GM12878 (cell line): ENCODE measurements at regions not wholly inside any gene's neighbourhood (a gene's known extent, or its start where the extent isn't known, plus 50 kb on each side); places are given as distances from the start of the nearest gene placed in this dataset.

Experiments
- ATAC-seq: fragments of 200-7000 bp; cut with Tn5 transposase; 3 replicates; pipeline ENCODE4 v1.9.1; 2020; ENCODE audit warnings: mild to moderate bottlenecking, moderate library complexity
- BruUV-seq: library from RNA; stranded (reverse); fragments of 400-500 nt; replicated peaks from 2 replicates; lab custom pipeline; 2021; lab: Mats Ljungman, UMichigan
- CTCF ChIA-PET: fragments of 300-600 bp; sonication (Branson Sonifier 250); formaldehyde crosslinking; extraction: SDS; loops from one replicate; lab custom pipeline; 2021; ENCODE audit warnings: inconsistent platforms; lab: Yijun Ruan, JAX
- POLR2A ChIA-PET: fragments of 350-600 bp; formaldehyde crosslinking; extraction: SDS; loops from one replicate; lab custom pipeline; 2021; ENCODE audit warnings: inconsistent platforms; lab: Charles Lee
- RAD21 ChIA-PET: fragments of 300-600 bp; sonication (Branson Sonifier 250); formaldehyde crosslinking; loops from one replicate; lab custom pipeline; 2023; ENCODE audit warnings: antibody characterized with exemption; ENCODE audit not compliant: unreplicated experiment; lab: Charles Lee
- SMC1A ChIA-PET: fragments of 300-600 bp; sonication (Branson Sonifier 250); formaldehyde crosslinking; loops from one replicate; lab custom pipeline; 2023; ENCODE audit not compliant: unreplicated experiment, uncharacterized antibody; lab: Charles Lee
- DNase-seq: peaks from one replicate; pipeline ENCODE4 v3.0.0-alpha.2; 2011; ENCODE audit warnings: low read depth, low spot score
- FAIRE-seq: peaks from 3 replicates; lab custom pipeline; 2011; peaks lifted over from hg19 to GRCh38; lab: Jason Lieb, UNC
- H2AFZ ChIP-seq: 2 replicates; pipeline ENCODE4 v1.6.0; 2011; ENCODE audit warnings: low read depth, low read length, control low read depth; ENCODE audit not compliant: control insufficient read depth
- H3K27ac ChIP-seq: 2 replicates; pipeline ENCODE4 v1.5.1; 2011; ENCODE audit warnings: control low read depth; ENCODE audit not compliant: control insufficient read depth, insufficient read depth
- H3K27me3 ChIP-seq, 2 experiments: replicated peaks in 1 of 2; 2 replicates each; pipeline versions ENCODE4 v1.6.0 to v1.6.1; 2011; ENCODE audit warnings: low read length in 1 of 2; ENCODE audit not compliant: control insufficient read depth in 2 of 2, insufficient read depth in 2 of 2
- H3K36me3 ChIP-seq, 2 experiments: 2 replicates each; pipeline ENCODE4 v1.5.1; 2011; ENCODE audit warnings: low read length in 1 of 2; ENCODE audit not compliant: control insufficient read depth in 2 of 2, insufficient read depth in 2 of 2
- H3K4me1 ChIP-seq: 2 replicates; pipeline ENCODE4 v1.6.1; 2011; ENCODE audit warnings: mild to moderate bottlenecking, low read length, moderate library complexity, mixed read lengths; ENCODE audit not compliant: control insufficient read depth, insufficient read depth
- H3K4me2 ChIP-seq: 2 replicates; pipeline ENCODE4 v1.6.0; 2011; ENCODE audit warnings: control low read depth; ENCODE audit not compliant: control insufficient read depth, insufficient read depth
- H3K4me3 ChIP-seq: fragments of 200-600 bp; sonication (generic); 2 replicates; pipeline ENCODE4 v1.5.1; 2016
- H3K79me2 ChIP-seq: 2 replicates; pipeline ENCODE4 v1.6.0; 2011; ENCODE audit warnings: low read length; ENCODE audit not compliant: control insufficient read depth, insufficient read depth
- H3K9ac ChIP-seq: 2 replicates; pipeline ENCODE4 v1.8.0; 2011; ENCODE audit warnings: low read length, control low read depth, mixed read lengths; ENCODE audit not compliant: control insufficient read depth, insufficient read depth
- H3K9me3 ChIP-seq: replicated peaks from 3 replicates; pipeline ENCODE4 v1.5.1; 2011; ENCODE audit warnings: mild to moderate bottlenecking, low read length; ENCODE audit not compliant: control insufficient read depth, insufficient read depth
- H4K20me1 ChIP-seq: 2 replicates; pipeline ENCODE4 v1.6.0; 2011; ENCODE audit not compliant: control insufficient read depth, insufficient read depth
- BACH1 ChIP-seq: fragments of 450-650 bp; IDR thresholded peaks from 2 replicates; pipeline ENCODE4 v1.6.1; 2017; ENCODE audit warnings: mild to moderate bottlenecking, borderline replicate concordance
- BCL11A ChIP-seq: IDR thresholded peaks from 2 replicates; pipeline ENCODE4 v1.6.1; 2011; ENCODE audit warnings: low read depth, low read length
- CHD2 ChIP-seq: IDR thresholded peaks from 2 replicates; pipeline ENCODE4 v1.6.1; 2011; ENCODE audit warnings: low read depth, low read length, improper control_type of control experiment, borderline replicate concordance
- HCFC1 ChIP-seq: fragments of 150-350 bp; IDR thresholded peaks from 2 replicates; pipeline ENCODE4 v1.6.1; 2014; ENCODE audit warnings: low read length
- MYB ChIP-seq: fragments of 150-350 bp; IDR thresholded peaks from 2 replicates; pipeline ENCODE4 v1.6.1; 2014; ENCODE audit warnings: mild to moderate bottlenecking, low read depth, low read length, borderline replicate concordance
- PAX8 ChIP-seq: fragments of 450-650 bp; IDR thresholded peaks from 2 replicates; pipeline ENCODE4 v1.6.1; 2017; ENCODE audit warnings: mild to moderate bottlenecking, moderate library complexity
- TAF1 ChIP-seq: IDR thresholded peaks from 2 replicates; pipeline ENCODE4 v1.6.1; 2011; ENCODE audit warnings: mild to moderate bottlenecking, low read depth, low read length, borderline replicate concordance
- TCF7 ChIP-seq: IDR thresholded peaks from 2 replicates; pipeline ENCODE4 v1.6.1; 2014; ENCODE audit warnings: antibody characterized with exemption, borderline replicate concordance
- YY1 ChIP-seq: IDR thresholded peaks from 2 replicates; pipeline ENCODE4 v1.6.1; 2011; ENCODE audit warnings: low read depth, mild to moderate bottlenecking, low read length
- WGBS: methylation state at CpG from one replicate; pipeline ENCODE4 v1.1.6; 2016; ENCODE audit warnings: low lambda C conversion rate; ENCODE audit not compliant: insufficient replicate concordance, insufficient coverage; ENCODE audit errors: missing lambda C conversion rate; 5-methylcytosine and 5-hydroxymethylcytosine counted together
- in situ Hi-C: fragments of 300-500 bp; cut with MboI; formaldehyde crosslinking; loops from 9 replicates; pipeline ENCODE4 v1.14.3; 2018; ENCODE audit warnings: mixed read lengths
- intact Hi-C: fragments of 100-400 bp; cut with micrococcal nuclease; formaldehyde crosslinking; loops from one replicate; pipeline ENCODE4 v1.14.2; 2022; ENCODE audit not compliant: unreplicated experiment
- TF ChIP-seq, protein P1 (sequence below): fragments of 450-650 bp; IDR thresholded peaks from 2 replicates; pipeline ENCODE4 v1.6.1; 2017; ENCODE audit warnings: mild to moderate bottlenecking
- TF ChIP-seq, protein P2 (sequence below): fragments of 450-650 bp; IDR thresholded peaks from 2 replicates; pipeline ENCODE4 v1.6.1; 2016; ENCODE audit warnings: mild to moderate bottlenecking
- TF ChIP-seq, protein P3 (sequence below): fragments of 450-650 bp; IDR thresholded peaks from 2 replicates; pipeline ENCODE4 v1.6.1; 2016; ENCODE audit warnings: mild to moderate bottlenecking, moderate library complexity, borderline replicate concordance
- TF ChIP-seq, protein P4 (sequence below): IDR thresholded peaks from 2 replicates; pipeline ENCODE4 v1.6.1; 2012; ENCODE audit warnings: low read depth, low read length, improper control_type of control experiment

DNA sequence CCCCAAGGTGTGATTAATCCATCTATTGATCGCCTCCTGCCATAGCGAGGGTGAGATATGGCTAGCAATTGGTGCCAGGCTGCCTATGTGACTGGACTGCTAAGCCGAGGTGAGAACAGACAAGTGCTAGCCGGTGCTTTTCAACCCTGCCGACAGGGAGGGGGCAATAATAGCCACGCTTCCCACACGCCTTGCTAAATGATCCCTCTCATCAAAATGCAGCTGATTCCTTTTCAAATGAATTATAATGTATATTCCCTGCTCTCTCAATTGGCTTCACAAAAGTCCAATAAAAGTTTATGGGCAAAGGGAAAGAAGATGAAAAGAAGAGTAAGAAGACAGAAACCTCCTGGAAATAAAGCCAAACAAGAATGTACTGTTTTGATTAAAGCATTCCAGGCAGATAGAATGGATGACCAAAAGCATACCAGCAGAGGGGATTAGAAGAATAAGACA is 235.6 kb downstream of the ICOS start:
- WGBS, result 34% methylated on average over 7 of the region's 7 CpGs
- intact Hi-C loops, result loop anchor here (10.0 kb wide), 2 partner anchors 247 to 687 kb away; no protein-coding TSS in a partner anchor
- CTCF ChIA-PET, result interaction anchor here (1.4 kb wide), 1 partner anchor 31 kb away, joined by 3 read pairs; no protein-coding TSS in a partner anchor

DNA sequence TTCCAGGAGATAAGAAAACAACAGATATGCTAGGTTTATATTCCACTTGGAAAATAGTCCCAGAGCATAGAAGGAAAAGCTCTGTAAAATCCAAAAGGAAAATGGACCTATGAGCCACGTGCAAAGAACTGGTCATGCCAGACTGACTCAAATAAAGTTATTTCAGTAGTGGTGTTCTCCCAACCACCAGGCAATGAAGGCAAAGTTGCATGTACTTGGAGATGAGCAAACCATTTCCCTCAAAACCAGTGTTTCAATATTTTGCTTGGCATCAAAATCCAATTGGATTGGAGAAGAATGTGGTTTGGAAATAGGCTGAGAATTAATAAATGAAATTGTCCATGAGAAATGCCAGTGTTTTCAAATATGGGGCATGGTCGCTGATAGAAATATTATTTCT is 237.5 kb downstream of the ICOS start:
- ATAC-seq (no peak), FAIRE-seq (no peak), DNase-seq (no peak)
- ChIA-PET SMC1A (no interaction called here), RAD21 (no interaction called here), CTCF (no interaction called here), POLR2A (no interaction called here)
- Histone ChIP-seq H2AFZ (no peak overlapping the region), H3K4me2 (no peak overlapping the region), H3K79me2 (no peaks in the 10 kb centered on the region), H3K36me3 (no peaks in the 10 kb centered on the region), H3K27me3 (peaks cover 0 to 3% of the 10 kb centered on the region in 2 experiments), H3K9ac (no peak overlapping the region), H3K27ac (no peak overlapping the region), H3K4me1 (no peaks in the 10 kb centered on the region), H4K20me1 (no peaks in the 10 kb centered on the region), H3K4me3 (no peak overlapping the region), H3K9me3 (no peaks in the 10 kb centered on the region)
- in situ Hi-C loops, result no loop called here
- no TSS peak for BruUV-seq
- intact Hi-C loops, result loop anchor here (10.0 kb wide), 2 partner anchors 249 to 689 kb away; no protein-coding TSS in a partner anchor
- WGBS, result 0% methylated on average over 2 of the region's 2 CpGs
- TF ChIP-seq, protein P1, sequence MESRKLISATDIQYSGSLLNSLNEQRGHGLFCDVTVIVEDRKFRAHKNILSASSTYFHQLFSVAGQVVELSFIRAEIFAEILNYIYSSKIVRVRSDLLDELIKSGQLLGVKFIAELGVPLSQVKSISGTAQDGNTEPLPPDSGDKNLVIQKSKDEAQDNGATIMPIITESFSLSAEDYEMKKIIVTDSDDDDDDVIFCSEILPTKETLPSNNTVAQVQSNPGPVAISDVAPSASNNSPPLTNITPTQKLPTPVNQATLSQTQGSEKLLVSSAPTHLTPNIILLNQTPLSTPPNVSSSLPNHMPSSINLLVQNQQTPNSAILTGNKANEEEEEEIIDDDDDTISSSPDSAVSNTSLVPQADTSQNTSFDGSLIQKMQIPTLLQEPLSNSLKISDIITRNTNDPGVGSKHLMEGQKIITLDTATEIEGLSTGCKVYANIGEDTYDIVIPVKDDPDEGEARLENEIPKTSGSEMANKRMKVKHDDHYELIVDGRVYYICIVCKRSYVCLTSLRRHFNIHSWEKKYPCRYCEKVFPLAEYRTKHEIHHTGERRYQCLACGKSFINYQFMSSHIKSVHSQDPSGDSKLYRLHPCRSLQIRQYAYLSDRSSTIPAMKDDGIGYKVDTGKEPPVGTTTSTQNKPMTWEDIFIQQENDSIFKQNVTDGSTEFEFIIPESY, result no peak
- TF ChIP-seq BCL11A (no peak), PAX8 (no peak)
- TF ChIP-seq, protein P2, sequence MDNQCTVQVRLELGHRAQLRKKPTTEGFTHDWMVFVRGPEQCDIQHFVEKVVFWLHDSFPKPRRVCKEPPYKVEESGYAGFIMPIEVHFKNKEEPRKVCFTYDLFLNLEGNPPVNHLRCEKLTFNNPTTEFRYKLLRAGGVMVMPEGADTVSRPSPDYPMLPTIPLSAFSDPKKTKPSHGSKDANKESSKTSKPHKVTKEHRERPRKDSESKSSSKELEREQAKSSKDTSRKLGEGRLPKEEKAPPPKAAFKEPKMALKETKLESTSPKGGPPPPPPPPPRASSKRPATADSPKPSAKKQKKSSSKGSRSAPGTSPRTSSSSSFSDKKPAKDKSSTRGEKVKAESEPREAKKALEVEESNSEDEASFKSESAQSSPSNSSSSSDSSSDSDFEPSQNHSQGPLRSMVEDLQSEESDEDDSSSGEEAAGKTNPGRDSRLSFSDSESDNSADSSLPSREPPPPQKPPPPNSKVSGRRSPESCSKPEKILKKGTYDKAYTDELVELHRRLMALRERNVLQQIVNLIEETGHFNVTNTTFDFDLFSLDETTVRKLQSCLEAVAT, result no peak
- TF ChIP-seq, protein P3, sequence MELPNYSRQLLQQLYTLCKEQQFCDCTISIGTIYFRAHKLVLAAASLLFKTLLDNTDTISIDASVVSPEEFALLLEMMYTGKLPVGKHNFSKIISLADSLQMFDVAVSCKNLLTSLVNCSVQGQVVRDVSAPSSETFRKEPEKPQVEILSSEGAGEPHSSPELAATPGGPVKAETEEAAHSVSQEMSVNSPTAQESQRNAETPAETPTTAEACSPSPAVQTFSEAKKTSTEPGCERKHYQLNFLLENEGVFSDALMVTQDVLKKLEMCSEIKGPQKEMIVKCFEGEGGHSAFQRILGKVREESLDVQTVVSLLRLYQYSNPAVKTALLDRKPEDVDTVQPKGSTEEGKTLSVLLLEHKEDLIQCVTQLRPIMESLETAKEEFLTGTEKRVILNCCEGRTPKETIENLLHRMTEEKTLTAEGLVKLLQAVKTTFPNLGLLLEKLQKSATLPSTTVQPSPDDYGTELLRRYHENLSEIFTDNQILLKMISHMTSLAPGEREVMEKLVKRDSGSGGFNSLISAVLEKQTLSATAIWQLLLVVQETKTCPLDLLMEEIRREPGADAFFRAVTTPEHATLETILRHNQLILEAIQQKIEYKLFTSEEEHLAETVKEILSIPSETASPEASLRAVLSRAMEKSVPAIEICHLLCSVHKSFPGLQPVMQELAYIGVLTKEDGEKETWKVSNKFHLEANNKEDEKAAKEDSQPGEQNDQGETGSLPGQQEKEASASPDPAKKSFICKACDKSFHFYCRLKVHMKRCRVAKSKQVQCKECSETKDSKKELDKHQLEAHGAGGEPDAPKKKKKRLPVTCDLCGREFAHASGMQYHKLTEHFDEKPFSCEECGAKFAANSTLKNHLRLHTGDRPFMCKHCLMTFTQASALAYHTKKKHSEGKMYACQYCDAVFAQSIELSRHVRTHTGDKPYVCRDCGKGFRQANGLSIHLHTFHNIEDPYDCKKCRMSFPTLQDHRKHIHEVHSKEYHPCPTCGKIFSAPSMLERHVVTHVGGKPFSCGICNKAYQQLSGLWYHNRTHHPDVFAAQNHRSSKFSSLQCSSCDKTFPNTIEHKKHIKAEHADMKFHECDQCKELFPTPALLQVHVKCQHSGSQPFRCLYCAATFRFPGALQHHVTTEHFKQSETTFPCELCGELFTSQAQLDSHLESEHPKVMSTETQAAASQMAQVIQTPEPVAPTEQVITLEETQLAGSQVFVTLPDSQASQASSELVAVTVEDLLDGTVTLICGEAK, result no peak

More for the DNA sequence above, 235.6 kb downstream of the ICOS start:
- Histone ChIP-seq H3K9ac (no peak overlapping the region), H2AFZ (no peak overlapping the region), H3K27ac (no peak overlapping the region), H4K20me1 (no peaks in the 10 kb centered on the region), H3K79me2 (no peaks in the 10 kb centered on the region), H3K27me3 (peaks cover 0 to 3% of the 10 kb centered on the region in 2 experiments), H3K4me2 (no peak overlapping the region), H3K4me3 (no peak overlapping the region), H3K4me1 (no peaks in the 10 kb centered on the region), H3K9me3 (no peaks in the 10 kb centered on the region), H3K36me3 (no peaks in the 10 kb centered on the region)
- ChIA-PET POLR2A (no interaction called here), SMC1A (no interaction called here), RAD21 (no interaction called here)
- BruUV-seq, result no TSS peak
- ATAC-seq, result no peak
- in situ Hi-C loops, result no loop called here
- FAIRE-seq, result no peak
- no peak for DNase-seq
- TF ChIP-seq PAX8 (no peak), TAF1 (no peak), YY1 (no peak), HCFC1 (no peak), TCF7 (no peak), BACH1 (no peak), CHD2 (no peak), MYB (no peak)
- TF ChIP-seq, protein P4, sequence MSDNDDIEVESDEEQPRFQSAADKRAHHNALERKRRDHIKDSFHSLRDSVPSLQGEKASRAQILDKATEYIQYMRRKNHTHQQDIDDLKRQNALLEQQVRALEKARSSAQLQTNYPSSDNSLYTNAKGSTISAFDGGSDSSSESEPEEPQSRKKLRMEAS, result no peak
- TF ChIP-seq, all 136 proteins: peak for 0
